Fibroblast of lung (primary cell): ENCODE measurements at regions not wholly inside any gene's neighbourhood (a gene's known extent, or its start where the extent isn't known, plus 50 kb on each side); places are given as distances from the start of the nearest gene placed in this dataset.

Source experiments
- DNase-seq, 2 donors: peaks; one replicate each; pipeline versions ENCODE4 v3.0.0 to v3.0.0-alpha.2; 2010; ENCODE audit warnings: low read depth in 2 of 2
- H2AFZ ChIP-seq: 2 replicates; pipeline ENCODE4 v1.5.1; 2012; ENCODE audit warnings: low read length, control low read depth, inconsistent platforms
- H3K27ac ChIP-seq: 2 replicates; pipeline ENCODE4 v1.5.1; 2011; ENCODE audit warnings: low read length, control low read depth; ENCODE audit not compliant: insufficient read depth
- H3K27me3 ChIP-seq: 2 replicates; pipeline ENCODE4 v1.5.1; 2011; ENCODE audit warnings: mild to moderate bottlenecking, low read length; ENCODE audit not compliant: control insufficient read depth, insufficient read depth
- H3K36me3 ChIP-seq: 2 replicates; pipeline ENCODE4 v1.5.1; 2011; ENCODE audit warnings: low read length; ENCODE audit not compliant: control insufficient read depth, insufficient read depth
- H3K4me1 ChIP-seq: 2 replicates; pipeline ENCODE4 v1.5.1; 2011; ENCODE audit warnings: low read length; ENCODE audit not compliant: control insufficient read depth, insufficient read depth; ENCODE audit errors: extremely low read depth
- H3K4me2 ChIP-seq: 2 replicates; pipeline ENCODE4 v1.5.1; 2011; ENCODE audit warnings: low read length, control low read depth; ENCODE audit not compliant: insufficient read depth; ENCODE audit errors: extremely low read depth
- H3K4me3 ChIP-seq, 4 experiments: fragments of 200-600 bp in 1 of 4; sonication (generic) in 1 of 4; replicated peaks in 1 of 4; 2 replicates each; pipeline ENCODE4 v1.5.1; 2011 to 2016; ENCODE audit warnings: low read length in 4 of 4, low read depth in 3 of 4, mild to moderate bottlenecking in 3 of 4, control low read depth in 2 of 4, inconsistent platforms in 1 of 4, mixed read lengths in 1 of 4; ENCODE audit not compliant: insufficient read depth in 1 of 4; ENCODE audit errors: control extremely low read depth in 1 of 4
- H3K79me2 ChIP-seq: 2 replicates; pipeline ENCODE4 v1.5.1; 2012; ENCODE audit warnings: mild to moderate bottlenecking, low read length, inconsistent platforms; ENCODE audit not compliant: control insufficient read depth, insufficient read depth
- H3K9ac ChIP-seq: 2 replicates; pipeline ENCODE4 v1.5.1; 2011; ENCODE audit warnings: mild to moderate bottlenecking, low read length, control low read depth; ENCODE audit not compliant: insufficient read depth
- H3K9me3 ChIP-seq: 2 replicates; pipeline ENCODE4 v1.5.1; 2012; ENCODE audit warnings: low read depth, low read length; ENCODE audit not compliant: control insufficient read depth, insufficient read depth
- H4K20me1 ChIP-seq: 2 replicates; pipeline ENCODE4 v1.5.1; 2011; ENCODE audit warnings: low read length; ENCODE audit not compliant: control insufficient read depth, insufficient read depth; ENCODE audit errors: extremely low read depth
- CTCF ChIP-seq, 2 donors: IDR thresholded peaks in 1 of 2; conservative IDR thresholded peaks in 1 of 2; 1 replicate in 1 of 2; 2 replicates in 1 of 2; pipeline ENCODE4 v1.5.1; 2011 to 2012; ENCODE audit warnings: low read length in 2 of 2, control low read depth in 1 of 2, inconsistent platforms in 1 of 2, low read depth in 1 of 2, mild to moderate bottlenecking in 1 of 2
- EZH2 ChIP-seq: IDR thresholded peaks from 2 replicates; pipeline ENCODE4 v1.5.1; 2012; ENCODE audit warnings: low read length, control low read depth, mild to moderate bottlenecking; ENCODE audit errors: missing control alignments

- DNase-seq: no peak
- no peak overlapping the region for H2AFZ ChIP-seq
- H3K9me3 ChIP-seq: no peaks in the 10 kb centered on the region
- H3K4me2 ChIP-seq: no peak overlapping the region
- no peak overlapping the region for H3K4me3 ChIP-seq
- no peak overlapping the region for H3K27ac ChIP-seq
- H3K36me3 ChIP-seq: no peaks in the 10 kb centered on the region
- H3K79me2 ChIP-seq: no peaks in the 10 kb centered on the region
- no peaks in the 10 kb centered on the region for H4K20me1 ChIP-seq
- H3K9ac ChIP-seq: no peak overlapping the region
- H3K27me3 ChIP-seq: no peaks in the 10 kb centered on the region
- TF ChIP-seq CTCF (conservative IDR thresholded peaks at IDR 0.05 in 1 of 2, IDR thresholded peaks at IDR 0.05 in 1 of 2; ENCODE audit: low read depth in 1 of 2, low read length in 2 of 2): no peak
- no peak for TF ChIP-seq EZH2
- H3K4me1 ChIP-seq: no peaks in the 10 kb centered on the region
Observed at GRCh38 chr13:89869312-89869711, 1478.2 kb upstream of the MIR17HG start.

- no peaks in the 10 kb centered on the region for H3K27me3 ChIP-seq
- no peaks in the 10 kb centered on the region for H3K36me3 ChIP-seq
- H3K9me3 ChIP-seq: no peaks in the 10 kb centered on the region
- no peaks in the 10 kb centered on the region for H3K79me2 ChIP-seq
- no peaks in the 10 kb centered on the region for H3K4me1 ChIP-seq
- H4K20me1 ChIP-seq: no peaks in the 10 kb centered on the region
- no peak for DNase-seq
- TF ChIP-seq CTCF (conservative IDR thresholded peaks at IDR 0.05 in 1 of 2, IDR thresholded peaks at IDR 0.05 in 1 of 2; ENCODE audit: low read depth in 1 of 2, low read length in 2 of 2) (no peak), EZH2 (no peak)
- no peak overlapping the region for H3K4me3 ChIP-seq
- no peak overlapping the region for H3K4me2 ChIP-seq
- no peak overlapping the region for H3K27ac ChIP-seq
- no peak overlapping the region for H2AFZ ChIP-seq
- no peak overlapping the region for H3K9ac ChIP-seq
Observed at GRCh38 chr13:89878904-89879303, 1468.6 kb upstream of the MIR17HG start.

- no peak overlapping the region for H3K9ac ChIP-seq
- no peak overlapping the region for H3K27ac ChIP-seq
- no peak overlapping the region for H3K4me3 ChIP-seq
- H3K4me2 ChIP-seq: no peak overlapping the region
- DNase-seq: no peak
- no peaks in the 10 kb centered on the region for H3K36me3 ChIP-seq
- H3K4me1 ChIP-seq: no peaks in the 10 kb centered on the region
- no peak overlapping the region for H2AFZ ChIP-seq
- H3K9me3 ChIP-seq: no peaks in the 10 kb centered on the region
- no peak for TF ChIP-seq CTCF (conservative IDR thresholded peaks at IDR 0.05 in 1 of 2, IDR thresholded peaks at IDR 0.05 in 1 of 2; ENCODE audit: low read depth in 1 of 2, low read length in 2 of 2)
- H4K20me1 ChIP-seq: no peaks in the 10 kb centered on the region
- no peaks in the 10 kb centered on the region for H3K79me2 ChIP-seq
- H3K27me3 ChIP-seq: no peaks in the 10 kb centered on the region
Observed at GRCh38 chr13:89880201-89880600, 1467.3 kb upstream of the MIR17HG start.
